Suppressor macrophage treated with lipopolysaccharide for 1 hour (primary cell): ENCODE measurements at regions not wholly inside any gene's neighbourhood (a gene's known extent, or its start where the extent isn't known, plus 50 kb on each side); places are given as distances from the start of the nearest gene placed in this dataset.
"Not testable (repeated sequence)": the region's sequence is repeated elsewhere in the genome, so short reads cannot be mapped to it uniquely, and the experiment has no call there.

Source experiments
- DNase-seq, 3 donors: peaks; one replicate each; pipeline ENCODE4 v3.0.0-alpha.2; 2020 to 2022

- DNase-seq, result no peak
Observed at GRCh38 chr13:87368639-87369038, 302.5 kb upstream of the SLITRK5 start.

GRCh38 chr13:87376081-87376480 is 295.1 kb upstream of the SLITRK5 start:
- no peak for DNase-seq

DNA sequence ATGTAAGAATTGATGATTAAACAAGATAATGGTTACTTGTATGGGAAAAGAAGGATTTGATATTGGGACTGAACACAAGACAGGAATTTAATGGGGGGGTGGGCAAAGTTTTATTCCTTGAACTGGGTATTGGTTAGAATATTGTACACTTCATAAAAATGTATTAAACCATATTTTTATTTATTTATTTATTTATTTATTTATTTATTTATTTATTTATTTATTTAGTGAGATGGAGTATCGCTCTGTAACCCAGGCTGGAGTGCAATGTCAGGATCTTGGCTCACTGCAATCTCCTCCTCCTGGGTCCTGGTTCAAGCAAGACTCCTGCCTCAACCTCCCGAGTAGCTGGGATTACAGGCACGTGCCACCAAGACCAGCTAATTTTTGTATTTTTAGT is 287.1 kb upstream of the SLITRK5 start:
- DNase-seq, result no peak

DNA sequence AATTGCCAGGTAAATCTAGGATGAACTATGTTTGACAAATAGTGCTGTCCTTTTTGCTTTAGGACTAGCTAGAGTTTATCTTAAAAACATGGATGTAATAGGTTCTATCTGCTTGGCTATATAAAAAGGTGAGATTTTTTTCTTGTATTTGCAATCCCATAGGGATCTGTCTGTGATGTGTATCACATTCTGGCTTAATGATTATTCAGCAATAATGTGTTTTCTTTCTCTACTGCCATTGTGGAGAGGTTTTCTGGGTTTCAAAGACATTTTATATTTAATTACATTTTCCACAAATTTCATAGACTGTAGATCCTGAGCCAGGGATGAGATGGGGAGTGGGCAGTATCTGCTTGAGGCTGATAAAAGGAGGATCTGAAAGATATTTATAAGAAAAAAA is 277.8 kb upstream of the SLITRK5 start:
- DNase-seq, result no peak

DNA sequence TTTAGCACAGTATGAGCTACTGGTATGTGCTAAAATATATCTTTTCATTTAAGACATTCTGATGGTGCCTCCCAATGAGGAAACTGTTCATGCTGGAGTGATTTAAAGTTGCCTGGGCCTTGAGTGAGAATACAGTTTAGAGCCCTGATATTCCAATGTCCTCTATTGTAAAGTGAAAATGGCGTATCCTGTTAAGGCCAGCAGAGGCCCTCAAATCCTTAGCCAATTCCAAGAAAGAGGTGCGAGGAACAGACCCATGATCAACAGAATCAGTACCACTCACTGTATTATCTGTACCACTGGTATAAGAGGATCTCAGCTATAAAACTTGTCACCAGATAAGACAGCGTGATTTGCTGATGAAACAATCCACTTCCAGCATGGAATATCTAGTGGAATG is 273.1 kb upstream of the SLITRK5 start:
- no peak for DNase-seq

GRCh38 chr13:87403748-87404432 is 267.3 kb upstream of the SLITRK5 start:
- no peak for DNase-seq

DNA sequence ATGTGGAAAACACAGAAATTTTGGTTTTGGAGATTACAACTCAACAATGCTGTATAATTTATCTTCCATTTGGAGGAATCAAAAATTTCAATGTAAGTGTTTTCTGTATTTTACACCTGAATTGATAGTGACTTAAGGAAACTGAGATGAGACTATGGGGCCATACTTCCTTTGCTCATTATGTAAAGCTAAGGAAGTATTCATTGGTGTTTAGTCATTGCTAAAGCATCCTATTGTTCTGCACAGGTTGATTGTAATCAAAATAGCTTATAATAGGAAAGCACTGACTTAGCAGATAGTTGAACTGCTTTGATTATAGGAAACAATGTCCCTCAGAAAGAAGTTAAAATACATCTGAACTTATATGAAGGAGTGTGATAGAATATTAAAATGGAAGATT is 244.4 kb upstream of the SLITRK5 start:
- no peak for DNase-seq

- DNase-seq, result no peak
Observed at GRCh38 chr13:87444135-87444534, 227.0 kb upstream of the SLITRK5 start.

DNA sequence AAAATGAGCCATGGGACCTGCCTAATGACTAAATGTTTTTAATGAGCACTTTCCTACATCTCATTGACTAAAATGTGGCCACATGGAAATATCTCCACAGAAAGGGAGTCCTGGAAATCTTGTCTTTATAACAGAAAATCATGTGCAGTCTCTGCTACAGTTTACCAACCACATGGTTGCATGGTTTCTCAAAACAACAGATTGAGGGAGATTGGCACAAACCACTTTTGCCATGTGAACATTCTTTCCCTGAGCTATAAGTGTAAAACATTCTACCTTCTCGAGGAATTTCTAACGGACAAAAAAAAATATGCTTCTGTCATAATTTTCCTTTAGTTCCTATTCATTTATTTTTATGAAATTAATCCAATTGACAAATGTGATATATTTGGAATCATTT is 218.9 kb upstream of the SLITRK5 start:
- DNase-seq, result no peak

DNA sequence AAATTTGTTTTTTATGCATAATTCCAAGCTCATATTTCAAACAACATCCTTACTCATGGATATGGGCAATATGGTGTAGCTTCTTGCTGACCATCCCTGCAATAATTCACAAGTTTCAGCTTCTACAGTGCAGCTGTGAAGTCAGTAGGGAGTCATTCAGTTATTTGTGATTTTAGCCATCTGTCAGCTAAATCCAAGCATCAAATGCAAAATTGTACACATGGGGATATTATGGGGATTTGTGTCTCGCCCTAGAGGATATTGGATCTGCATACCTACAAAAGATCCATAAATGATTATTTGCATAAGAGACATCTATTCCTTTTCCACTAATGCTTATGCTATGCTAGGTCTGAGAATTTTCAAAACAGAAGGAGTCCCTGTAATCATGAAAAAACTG is 217.9 kb upstream of the SLITRK5 start:
- DNase-seq, result no peak

DNA sequence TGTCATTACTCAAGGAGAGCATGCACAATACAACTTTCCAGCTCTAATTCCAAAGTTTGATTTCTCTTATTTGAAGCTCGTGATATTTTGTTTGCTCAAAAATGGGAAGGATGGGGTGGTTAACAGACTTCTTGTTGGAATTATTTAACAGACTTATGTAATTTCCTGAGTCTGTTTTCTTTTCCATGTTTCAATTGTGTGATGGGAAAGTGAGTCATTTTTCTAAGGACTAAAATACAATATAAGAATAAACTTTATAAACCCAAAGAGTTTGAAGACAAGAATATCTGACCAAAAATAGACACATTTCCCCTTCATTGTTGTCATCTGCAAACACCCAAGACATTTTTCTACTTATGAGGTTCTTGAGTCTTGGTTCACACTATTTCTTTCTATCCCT is 211.8 kb upstream of the SLITRK5 start:
- DNase-seq, result no peak

DNA sequence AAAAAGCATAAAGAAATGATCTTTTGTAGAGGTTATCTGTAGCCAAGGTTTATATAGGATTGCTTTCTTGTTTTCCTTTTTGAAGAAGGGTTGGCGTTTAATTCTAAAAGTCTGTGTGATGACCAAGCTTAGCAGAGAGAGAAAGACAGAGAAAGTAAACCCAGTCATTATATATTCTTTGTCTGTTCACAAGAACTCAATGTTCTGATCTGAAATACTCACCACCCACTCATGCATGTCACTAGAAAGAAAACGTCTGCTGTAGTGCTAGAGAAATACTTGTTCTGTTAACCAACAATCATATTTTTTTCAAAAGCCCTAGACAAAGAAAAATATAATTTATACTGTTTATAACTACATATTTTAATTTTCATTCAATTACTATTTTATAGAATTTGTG is 173.7 kb upstream of the SLITRK5 start:
- DNase-seq, result no peak

GRCh38 chr13:87498681-87499080 is 172.5 kb upstream of the SLITRK5 start:
- no peak for DNase-seq

- no peak for DNase-seq
Observed at GRCh38 chr13:87524775-87525174, 146.4 kb upstream of the SLITRK5 start.

DNA sequence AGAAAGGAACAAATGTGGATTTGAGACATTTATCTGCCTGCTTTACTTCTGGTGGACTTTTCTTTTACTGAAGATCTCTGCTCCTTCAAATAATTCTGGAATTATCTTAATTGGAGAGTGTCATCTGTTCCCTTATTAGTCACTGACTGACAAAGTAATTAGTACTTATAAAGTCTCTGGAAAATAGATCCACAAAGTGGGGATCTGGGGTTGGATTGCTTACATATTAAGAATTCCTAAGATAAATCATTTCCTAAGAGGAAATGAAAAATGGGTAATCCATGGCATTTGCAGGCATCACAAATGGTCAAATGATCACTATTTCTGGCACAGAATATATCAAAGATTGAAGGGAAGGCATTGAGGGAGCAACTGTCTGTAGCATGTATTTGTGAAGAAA is 137.4 kb upstream of the SLITRK5 start:
- DNase-seq, result no peak

GRCh38 chr13:87535911-87536310 is 135.3 kb upstream of the SLITRK5 start:
- no peak for DNase-seq

- DNase-seq, result no peak
Observed at GRCh38 chr13:87536499-87536898, 134.7 kb upstream of the SLITRK5 start.

GRCh38 chr13:87536899-87537298 is 134.3 kb upstream of the SLITRK5 start:
- no peak for DNase-seq

DNA sequence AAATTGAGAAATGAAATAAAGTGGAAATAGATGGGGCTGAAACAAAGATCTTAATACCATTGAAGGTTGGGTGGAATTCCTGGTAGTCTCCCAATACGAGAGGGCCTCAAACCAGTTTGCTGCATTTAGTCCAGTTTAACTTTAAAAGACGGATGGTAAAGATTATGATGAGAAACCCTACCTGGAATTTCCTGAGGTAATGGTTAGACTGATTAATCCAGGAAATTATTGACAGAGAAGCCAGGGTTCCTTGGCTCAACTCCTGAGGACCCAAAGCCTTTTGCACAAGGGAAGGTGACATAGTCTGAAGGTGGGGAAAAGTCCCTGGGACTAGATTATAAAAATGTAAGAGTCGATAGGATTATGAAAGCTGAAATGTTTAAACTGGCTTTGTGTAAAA is 133.2 kb upstream of the SLITRK5 start:
- DNase-seq, result no peak

GRCh38 chr13:87538366-87539052 is 132.7 kb upstream of the SLITRK5 start:
- no peak for DNase-seq

DNA sequence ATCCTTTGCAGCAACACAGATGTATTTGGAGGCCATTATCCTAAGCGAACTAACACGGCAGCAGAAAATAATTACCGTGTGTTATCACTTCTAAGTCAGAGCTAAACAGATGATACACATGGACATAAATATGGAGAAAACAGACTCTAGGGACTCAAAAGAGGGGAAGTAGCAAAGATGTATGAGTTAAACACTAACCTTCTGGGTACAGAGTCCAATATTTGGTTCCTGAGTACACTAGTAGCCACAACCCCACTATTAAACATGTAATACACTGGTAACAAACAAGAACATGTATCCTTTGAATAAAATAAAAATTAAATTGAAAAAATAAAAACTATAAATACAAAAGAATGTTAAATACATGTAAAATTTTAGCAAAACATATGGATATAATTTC is 118.0 kb upstream of the SLITRK5 start:
- DNase-seq, result no peak

DNA sequence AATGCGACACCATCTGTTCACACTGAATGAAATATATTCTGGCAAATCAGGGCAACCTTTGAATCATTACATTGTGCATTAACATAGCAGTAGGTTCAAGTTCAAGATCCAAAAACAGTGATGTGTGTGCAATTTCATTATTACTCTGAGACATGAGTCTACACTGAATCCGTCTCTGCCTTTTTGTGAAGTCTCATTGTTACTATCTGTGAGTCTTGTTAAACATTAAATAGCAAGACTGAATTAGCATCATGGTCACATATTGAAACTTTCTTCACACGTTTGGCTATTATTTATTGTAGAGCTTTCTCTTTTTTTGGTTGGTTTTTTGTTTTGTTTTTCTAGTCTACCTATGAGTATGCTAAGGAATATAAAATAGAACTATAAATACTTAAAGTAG is 117.1 kb upstream of the SLITRK5 start:
- DNase-seq, result no peak

DNA sequence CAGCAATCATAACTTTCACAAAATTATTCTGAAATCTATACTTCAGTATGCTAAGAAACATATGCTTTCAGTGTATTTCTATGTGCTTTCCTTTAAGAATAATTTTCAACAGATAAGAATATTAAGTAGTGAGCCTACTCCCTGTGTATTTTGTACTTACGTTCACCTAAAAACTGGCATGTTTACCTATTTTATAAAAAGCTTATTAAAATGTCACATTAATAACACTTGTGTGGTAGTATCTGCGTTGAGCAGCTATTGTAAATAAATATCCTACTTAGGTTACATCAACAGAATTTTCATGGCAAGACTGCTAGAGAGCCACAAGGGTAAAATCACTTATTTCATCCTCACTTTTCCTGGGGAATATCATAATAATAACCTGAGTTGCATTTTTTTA is 113.4 kb upstream of the SLITRK5 start:
- DNase-seq, result no peak

DNA sequence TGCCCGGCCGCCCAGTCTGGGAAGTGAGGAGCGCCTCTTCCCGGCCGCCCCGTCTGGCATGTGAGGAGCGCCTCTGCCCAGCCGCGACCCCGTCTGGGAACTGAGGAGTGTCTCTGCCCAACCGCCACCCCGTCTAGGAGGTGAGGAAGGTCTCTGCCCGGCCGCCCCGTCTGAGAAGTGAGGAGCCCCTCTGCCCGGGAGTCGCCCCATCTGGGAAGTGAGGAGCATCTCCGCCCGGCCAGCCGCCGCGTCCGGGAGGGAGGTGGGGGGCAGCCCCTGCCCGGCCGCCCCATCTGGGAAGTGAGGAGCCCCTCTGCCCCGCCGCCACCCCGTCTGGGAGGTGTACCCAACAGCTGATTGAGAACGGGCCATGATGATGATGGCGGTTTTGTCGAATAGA is 109.6 kb upstream of the SLITRK5 start:
- DNase-seq, result not testable (repeated sequence)

DNA sequence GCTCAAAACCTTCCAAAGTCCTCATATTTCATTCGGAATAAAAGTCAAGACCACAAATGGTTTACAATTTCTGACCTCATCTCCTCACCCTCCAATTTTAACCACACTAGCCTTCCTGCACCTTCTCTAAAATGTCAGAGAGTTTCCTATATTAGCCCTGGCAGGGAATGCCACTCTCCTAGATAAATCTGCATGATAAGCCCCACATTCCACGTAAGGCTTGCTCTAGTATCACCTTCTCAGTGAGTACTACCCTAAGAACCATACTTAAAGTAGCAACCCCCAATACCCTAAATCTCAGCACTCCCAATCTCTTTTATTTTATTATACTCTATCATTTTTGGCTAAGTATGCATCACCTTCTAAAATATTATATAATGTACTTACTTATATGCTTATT is 100.5 kb upstream of the SLITRK5 start:
- DNase-seq, result no peak
